MCF 10A (cell line): ENCODE measurements at regions not wholly inside any gene's neighbourhood (a gene's known extent, or its start where the extent isn't known, plus 50 kb on each side); places are given as distances from the start of the nearest gene placed in this dataset.

Source experiments
- BruUV-seq: library from RNA; stranded (reverse); fragments of 400-500 nt; replicated peaks from 2 replicates; lab custom pipeline; 2021; lab: Mats Ljungman, UMichigan
- CTCF ChIA-PET: fragments of 300-600 bp; sonication (Branson Sonifier 250); formaldehyde crosslinking; extraction: SDS; loops from one replicate; lab custom pipeline; 2021; ENCODE audit warnings: antibody characterized with exemption, inconsistent platforms; lab: Yijun Ruan, JAX
- POLR2A ChIA-PET: fragments of 300-600, 350-650 bp; sonication (Branson Sonifier 250); formaldehyde crosslinking; extraction: SDS; loops from one replicate; lab custom pipeline; 2020; ENCODE audit warnings: antibody characterized with exemption, inconsistent platforms; lab: Yijun Ruan, JAX
- DNase-seq: peaks from one replicate; pipeline ENCODE4 v3.0.0-alpha.2; 2018; ENCODE audit not compliant: unreplicated experiment
- H3K27ac Mint-ChIP-seq: one replicate; pipeline ENCODE4 v1.8.0; 2022; ENCODE audit warnings: mild to moderate bottlenecking, low read depth, mixed read lengths; ENCODE audit not compliant: unreplicated experiment
- H3K27me3 Mint-ChIP-seq: one replicate; pipeline ENCODE4 v1.8.0; 2022; ENCODE audit warnings: mixed read lengths; ENCODE audit not compliant: insufficient read depth, unreplicated experiment
- H3K36me3 Mint-ChIP-seq: one replicate; pipeline ENCODE4 v1.8.0; 2022; ENCODE audit warnings: mild to moderate bottlenecking, moderate library complexity, mixed read lengths; ENCODE audit not compliant: insufficient read depth, unreplicated experiment
- H3K4me1 Mint-ChIP-seq: one replicate; pipeline ENCODE4 v1.8.0; 2022; ENCODE audit warnings: mixed read lengths; ENCODE audit not compliant: insufficient read depth, unreplicated experiment
- H3K4me3 Mint-ChIP-seq: one replicate; pipeline ENCODE4 v1.8.0; 2022; ENCODE audit warnings: mild to moderate bottlenecking, moderate library complexity, mixed read lengths; ENCODE audit not compliant: unreplicated experiment
- H3K9me3 Mint-ChIP-seq: one replicate; pipeline ENCODE4 v1.8.0; 2022; ENCODE audit warnings: mixed read lengths; ENCODE audit not compliant: unreplicated experiment
- CTCF ChIP-seq: fragments of 200-600 bp; IDR thresholded peaks from one replicate; pipeline ENCODE4 v1.8.0; 2022; ENCODE audit warnings: antibody characterized with exemption, mild to moderate bottlenecking; ENCODE audit not compliant: unreplicated experiment
- intact Hi-C: fragments of 100-400 bp; cut with micrococcal nuclease; formaldehyde crosslinking; loops from 2 replicates; pipeline ENCODE4 v1.14.1; 2022

- POLR2A ChIA-PET, result no interaction called here
- H3K4me3 Mint-ChIP-seq, result no peak overlapping the region
- no peaks in the 10 kb centered on the region for H3K9me3 Mint-ChIP-seq
- no peak overlapping the region for H3K27ac Mint-ChIP-seq
- intact Hi-C loops, result no loop called here
- TF ChIP-seq CTCF, result no peak
- H3K36me3 Mint-ChIP-seq, result no peaks in the 10 kb centered on the region
- no TSS peak for BruUV-seq
- peaks cover 32% of the 10 kb centered on the region for H3K27me3 Mint-ChIP-seq
- CTCF ChIA-PET, result no interaction called here
- H3K4me1 Mint-ChIP-seq, result no peaks in the 10 kb centered on the region
- DNase-seq, result no peak
These were observed 665.4 kb upstream of the PHF14 start for GRCh38 chr7:10308276-10308675.

GRCh38 chr7:10312942-10313341, 660.7 kb upstream of the PHF14 start:
- H3K9me3 Mint-ChIP-seq, result no peaks in the 10 kb centered on the region
- no peak overlapping the region for H3K27ac Mint-ChIP-seq
- H3K36me3 Mint-ChIP-seq, result no peaks in the 10 kb centered on the region
- no peak for DNase-seq
- peaks cover 16% of the 10 kb centered on the region for H3K27me3 Mint-ChIP-seq
- H3K4me1 Mint-ChIP-seq, result no peaks in the 10 kb centered on the region
- intact Hi-C loops, result no loop called here
- CTCF ChIA-PET, result no interaction called here
- POLR2A ChIA-PET, result no interaction called here
- H3K4me3 Mint-ChIP-seq, result no peak overlapping the region
- no peak for TF ChIP-seq CTCF
- no TSS peak for BruUV-seq

DNA sequence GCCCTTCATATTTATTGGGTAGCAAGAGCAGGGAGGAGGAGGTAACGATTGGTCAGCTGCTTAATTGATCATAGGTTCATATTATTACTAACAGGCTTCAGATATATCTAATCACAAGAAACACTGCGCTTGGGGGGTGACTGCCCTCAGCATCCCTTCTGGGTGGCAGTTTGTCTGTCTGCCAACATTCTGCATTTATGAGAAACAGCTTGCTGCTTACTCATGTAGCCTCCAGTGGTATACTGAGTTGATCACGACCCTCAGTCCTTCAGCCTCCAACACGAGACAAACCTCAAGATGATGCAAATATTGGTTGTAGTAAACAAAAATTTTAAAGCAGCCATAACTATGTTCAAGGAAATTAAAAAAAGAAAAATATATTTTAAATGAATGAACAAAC, 657.8 kb upstream of the PHF14 start:
- no peak overlapping the region for H3K27ac Mint-ChIP-seq
- CTCF ChIA-PET, result no interaction called here

DNA sequence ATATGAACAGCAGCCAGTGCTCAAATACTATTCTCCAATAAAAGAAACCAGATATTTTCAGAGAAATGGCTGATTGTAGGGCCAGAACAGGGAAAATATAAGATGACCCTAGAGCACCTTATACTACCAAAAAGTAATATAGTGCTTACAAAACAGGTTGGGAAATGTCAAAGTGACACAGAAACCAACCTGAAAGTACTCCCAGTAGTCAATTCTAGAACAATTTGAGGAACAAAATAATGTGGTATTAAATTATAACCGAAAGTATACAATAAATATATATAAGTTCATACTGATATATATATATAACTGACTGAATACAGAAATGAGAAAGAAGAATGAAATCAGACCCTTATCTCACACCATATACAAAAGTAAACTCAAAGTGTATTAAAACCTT, 657.2 kb upstream of the PHF14 start:
- BruUV-seq, result no TSS peak
- ChIA-PET POLR2A (no interaction called here), CTCF (no interaction called here)
- Mint-ChIP-seq H3K27me3 (peaks cover 23% of the 10 kb centered on the region), H3K4me1 (no peaks in the 10 kb centered on the region), H3K9me3 (peaks cover 11% of the 10 kb centered on the region), H3K36me3 (no peaks in the 10 kb centered on the region), H3K27ac (no peak overlapping the region), H3K4me3 (no peak overlapping the region)
- intact Hi-C loops, result no loop called here
- no peak for TF ChIP-seq CTCF
- no peak for DNase-seq

More for the DNA sequence above, 657.8 kb upstream of the PHF14 start:
- Mint-ChIP-seq H3K4me3 (no peak overlapping the region), H3K36me3 (no peaks in the 10 kb centered on the region), H3K9me3 (peaks cover 11% of the 10 kb centered on the region), H3K27me3 (peaks cover 17% of the 10 kb centered on the region), H3K4me1 (no peaks in the 10 kb centered on the region)
- no TSS peak for BruUV-seq
- TF ChIP-seq CTCF, result no peak
- POLR2A ChIA-PET, result no interaction called here
- intact Hi-C loops, result no loop called here
- no peak for DNase-seq
